ENCODE measurements at regions not wholly inside any gene's neighbourhood (a gene's known extent, or its start where the extent isn't known, plus 50 kb on each side); places are given as distances from the start of the nearest gene placed in this dataset.

- H3K4me1 ChIP-seq (ENCODE audit: control insufficient read depth, extremely low read depth, insufficient read depth, low read length) = peaks cover 12% of the 10 kb centered on the region
- no peak overlapping the region for H3K4me3 ChIP-seq (ENCODE audit: control insufficient read depth in 2 of 3, extremely low read depth in 1 of 3, insufficient read depth in 2 of 3, low read depth in 1 of 3, low read length in 3 of 3)
- no peak overlapping the region for H2AFZ ChIP-seq (ENCODE audit: control insufficient read depth, low read length)
- H4K20me1 ChIP-seq (ENCODE audit: control insufficient read depth, extremely low read depth, insufficient read depth, low read length) = no peaks in the 10 kb centered on the region
- H3K79me2 ChIP-seq (ENCODE audit: control insufficient read depth, insufficient read depth, low read length) = no peaks in the 10 kb centered on the region
- no peaks in the 10 kb centered on the region for H3K9me3 ChIP-seq (ENCODE audit: control insufficient read depth, low read depth, low read length)
- H3K36me3 ChIP-seq (ENCODE audit: control insufficient read depth in 2 of 2, extremely low read depth in 1 of 2, insufficient read depth in 2 of 2, low read length in 2 of 2) = no peaks in the 10 kb centered on the region
- DNase-seq (ENCODE audit: low read depth, low spot score) (no peak), FAIRE-seq (no peak)
- TF ChIP-seq EZH2 (IDR thresholded peaks at IDR 0.05; ENCODE audit: low read length) (no peak), CTCF (optimal IDR thresholded peaks at IDR 0.05 in 1 of 3, IDR thresholded peaks at IDR 0.05 in 1 of 3, conservative IDR thresholded peaks at IDR 0.05 in 1 of 3; ENCODE audit: extremely low read depth in 1 of 3, insufficient read depth in 2 of 3, low read length in 3 of 3) (no peak)
- no peak overlapping the region for H3K27ac ChIP-seq (ENCODE audit: control insufficient read depth, insufficient read depth, low read length)
- H3K27me3 ChIP-seq (ENCODE audit: control insufficient read depth, extremely low read depth, insufficient read depth, low read length) = no peaks in the 10 kb centered on the region
- no peak overlapping the region for H3K4me2 ChIP-seq (ENCODE audit: control insufficient read depth, extremely low read depth, insufficient read depth, low read depth, low read length)
- H3K9ac ChIP-seq (ENCODE audit: control insufficient read depth, extremely low read depth, insufficient read depth, low read length) = no peak overlapping the region
- dilution Hi-C loops (cut with MboI; ENCODE audit: extremely low pct_ligation_motif_present, low sequenced_read_pairs) = no loop called here
- H3K9me1 ChIP-seq (ENCODE audit: control insufficient read depth, extremely low read depth, insufficient read depth, low read length) = no peaks in the 10 kb centered on the region
Measured at GRCh38 chr13:38419312-38419873, 69.7 kb downstream of the UFM1 start.

GRCh38 chr13:38421590-38422560 lies 72.2 kb downstream of the UFM1 start:
- H3K9ac ChIP-seq (ENCODE audit: control insufficient read depth, extremely low read depth, insufficient read depth, low read length) = no peak overlapping the region
- no peaks in the 10 kb centered on the region for H4K20me1 ChIP-seq (ENCODE audit: control insufficient read depth, extremely low read depth, insufficient read depth, low read length)
- H3K4me1 ChIP-seq (ENCODE audit: control insufficient read depth, extremely low read depth, insufficient read depth, low read length) = peaks cover 10% of the 10 kb centered on the region
- H2AFZ ChIP-seq (ENCODE audit: control insufficient read depth, low read length) = no peak overlapping the region
- no peaks in the 10 kb centered on the region for H3K9me3 ChIP-seq (ENCODE audit: control insufficient read depth, low read depth, low read length)
- no peak for FAIRE-seq
- no peaks in the 10 kb centered on the region for H3K9me1 ChIP-seq (ENCODE audit: control insufficient read depth, extremely low read depth, insufficient read depth, low read length)
- no peaks in the 10 kb centered on the region for H3K36me3 ChIP-seq (ENCODE audit: control insufficient read depth in 2 of 2, extremely low read depth in 1 of 2, insufficient read depth in 2 of 2, low read length in 2 of 2)
- dilution Hi-C loops (cut with MboI; ENCODE audit: extremely low pct_ligation_motif_present, low sequenced_read_pairs) = no loop called here
- TF ChIP-seq EZH2 (IDR thresholded peaks at IDR 0.05; ENCODE audit: low read length) = no peak
- TF ChIP-seq CTCF (optimal IDR thresholded peaks at IDR 0.05 in 1 of 3, IDR thresholded peaks at IDR 0.05 in 1 of 3, conservative IDR thresholded peaks at IDR 0.05 in 1 of 3; ENCODE audit: extremely low read depth in 1 of 3, insufficient read depth in 2 of 3, low read length in 3 of 3) = no peak
- H3K4me2 ChIP-seq (ENCODE audit: control insufficient read depth, extremely low read depth, insufficient read depth, low read depth, low read length) = no peak overlapping the region
- no peak overlapping the region for H3K4me3 ChIP-seq (ENCODE audit: control insufficient read depth in 2 of 3, extremely low read depth in 1 of 3, insufficient read depth in 2 of 3, low read depth in 1 of 3, low read length in 3 of 3)
- H3K27me3 ChIP-seq (ENCODE audit: control insufficient read depth, extremely low read depth, insufficient read depth, low read length) = no peaks in the 10 kb centered on the region
- no peak for DNase-seq (ENCODE audit: low read depth, low spot score)
- no peaks in the 10 kb centered on the region for H3K79me2 ChIP-seq (ENCODE audit: control insufficient read depth, insufficient read depth, low read length)
- no peak overlapping the region for H3K27ac ChIP-seq (ENCODE audit: control insufficient read depth, insufficient read depth, low read length)
